ENCODE measurements at regions not wholly inside any gene's neighbourhood (a gene's known extent, or its start where the extent isn't known, plus 50 kb on each side); places are given as distances from the start of the nearest gene placed in this dataset.

- TF ChIP-seq CTCF (IDR thresholded peaks at IDR 0.05; ENCODE audit: poor library complexity) (no peak), EZH2 (IDR thresholded peaks at IDR 0.05; ENCODE audit: borderline replicate concordance) (no peak), EZH2phosphoT487 (IDR thresholded peaks at IDR 0.05; ENCODE audit: low read depth, severe bottlenecking, unreplicated experiment) (no peak)
These were observed 147.9 kb upstream of the PRICKLE1 start for GRCh38 chr12:42737398-42737797.
